RWPE1 (cell line): ENCODE measurements at regions not wholly inside any gene's neighbourhood (a gene's known extent, or its start where the extent isn't known, plus 50 kb on each side); places are given as distances from the start of the nearest gene placed in this dataset.

ENCODE experiments used
- CTCF ChIA-PET: fragments of 350-600 bp; sonication (Branson Sonifier 250); formaldehyde crosslinking; extraction: SDS; loops from one replicate; lab custom pipeline; 2021; lab: Yijun Ruan, JAX
- POLR2A ChIA-PET: fragments of 400-600 bp; formaldehyde crosslinking; extraction: SDS; loops from one replicate; lab custom pipeline; 2020; ENCODE audit warnings: antibody characterized with exemption; ENCODE audit not compliant: low non-redundant PET; lab: Yijun Ruan, JAX
- DNase-seq: peaks from one replicate; pipeline ENCODE4 v3.0.0; 2012; ENCODE audit warnings: low spot score
- H3K27ac ChIP-seq: fragments of 450-650 bp; 2 replicates; pipeline ENCODE4 v1.5.1; 2017
- TF ChIP-seq, protein P1 (sequence below): fragments of 450-650 bp; conservative IDR thresholded peaks from 2 replicates; pipeline ENCODE4 v1.5.1; 2017; ENCODE audit warnings: low read depth, mild to moderate bottlenecking

GRCh38 chr14:82354126-82354525, 820.5 kb upstream of the SEL1L start:
- H3K27ac ChIP-seq = no peak overlapping the region
- ChIA-PET CTCF (no interaction called here), POLR2A (no interaction called here)
- no peak for DNase-seq
- TF ChIP-seq, protein P1, sequence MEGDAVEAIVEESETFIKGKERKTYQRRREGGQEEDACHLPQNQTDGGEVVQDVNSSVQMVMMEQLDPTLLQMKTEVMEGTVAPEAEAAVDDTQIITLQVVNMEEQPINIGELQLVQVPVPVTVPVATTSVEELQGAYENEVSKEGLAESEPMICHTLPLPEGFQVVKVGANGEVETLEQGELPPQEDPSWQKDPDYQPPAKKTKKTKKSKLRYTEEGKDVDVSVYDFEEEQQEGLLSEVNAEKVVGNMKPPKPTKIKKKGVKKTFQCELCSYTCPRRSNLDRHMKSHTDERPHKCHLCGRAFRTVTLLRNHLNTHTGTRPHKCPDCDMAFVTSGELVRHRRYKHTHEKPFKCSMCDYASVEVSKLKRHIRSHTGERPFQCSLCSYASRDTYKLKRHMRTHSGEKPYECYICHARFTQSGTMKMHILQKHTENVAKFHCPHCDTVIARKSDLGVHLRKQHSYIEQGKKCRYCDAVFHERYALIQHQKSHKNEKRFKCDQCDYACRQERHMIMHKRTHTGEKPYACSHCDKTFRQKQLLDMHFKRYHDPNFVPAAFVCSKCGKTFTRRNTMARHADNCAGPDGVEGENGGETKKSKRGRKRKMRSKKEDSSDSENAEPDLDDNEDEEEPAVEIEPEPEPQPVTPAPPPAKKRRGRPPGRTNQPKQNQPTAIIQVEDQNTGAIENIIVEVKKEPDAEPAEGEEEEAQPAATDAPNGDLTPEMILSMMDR = no peak

GRCh38 chr14:82359201-82359600, 825.5 kb upstream of the SEL1L start:
- ChIA-PET POLR2A (no interaction called here), CTCF (no interaction called here)
- TF ChIP-seq, protein P1 = no peak
- no peak for DNase-seq
- H3K27ac ChIP-seq = no peak overlapping the region

- ChIA-PET CTCF (interaction anchor here (0.6 kb wide), 1 partner anchor 359 kb away, joined by 3 read pairs; no protein-coding TSS in a partner anchor), POLR2A (no interaction called here)
- TF ChIP-seq, protein P1 = no peak
- DNase-seq = no peak
- H3K27ac ChIP-seq = no peak overlapping the region
Measured at GRCh38 chr14:82362452-82362851, 828.8 kb upstream of the SEL1L start.

DNA sequence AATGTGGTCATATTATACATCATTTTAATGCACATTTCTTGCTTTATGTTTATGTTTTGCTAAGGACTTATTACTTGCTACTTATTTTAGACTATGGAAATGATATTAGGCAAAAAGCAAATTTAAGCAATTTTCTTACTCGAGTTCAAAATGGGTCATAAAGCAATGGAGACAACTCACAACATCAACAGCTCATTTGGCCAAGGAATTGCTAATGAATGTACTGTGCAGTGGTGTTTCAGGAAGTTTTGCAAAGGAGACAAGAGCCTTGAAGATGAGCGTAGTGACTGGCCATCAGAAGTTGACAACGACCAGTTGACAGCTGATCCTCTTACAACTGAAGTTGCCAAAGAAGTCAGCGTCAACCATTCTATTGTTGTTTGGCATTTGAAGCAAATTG, 831.8 kb upstream of the SEL1L start:
- TF ChIP-seq, protein P1 = no peak
- DNase-seq = no peak
- ChIA-PET POLR2A (no interaction called here), CTCF (no interaction called here)
- H3K27ac ChIP-seq = no peak overlapping the region

GRCh38 chr14:82366803-82367202, 833.1 kb upstream of the SEL1L start:
- DNase-seq = no peak
- ChIA-PET CTCF (no interaction called here), POLR2A (no interaction called here)
- TF ChIP-seq, protein P1 = no peak
- no peak overlapping the region for H3K27ac ChIP-seq

- TF ChIP-seq, protein P1 = no peak
- no peak overlapping the region for H3K27ac ChIP-seq
- ChIA-PET CTCF (no interaction called here), POLR2A (no interaction called here)
- no peak for DNase-seq
Measured at GRCh38 chr14:82379291-82379690, 845.6 kb upstream of the SEL1L start.

DNA sequence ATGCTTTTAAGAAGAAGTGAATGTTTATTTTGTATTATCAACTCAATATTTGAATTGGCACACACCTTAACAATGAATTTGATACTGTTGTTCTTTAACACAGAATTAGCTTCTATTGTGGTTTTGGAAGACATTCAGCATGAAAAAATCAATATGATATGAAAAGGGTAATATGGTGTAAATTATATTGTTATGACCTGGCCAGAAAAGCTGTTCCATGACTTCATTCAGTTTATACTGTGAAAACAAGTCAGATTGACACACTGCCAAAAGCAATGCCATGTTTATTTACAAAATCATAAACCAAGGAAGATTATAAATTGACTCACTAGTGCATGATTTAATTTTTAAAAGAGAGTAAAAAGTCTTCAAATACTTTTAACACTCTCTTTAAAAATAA, 851.4 kb upstream of the SEL1L start:
- H3K27ac ChIP-seq = no peak overlapping the region
- ChIA-PET POLR2A (no interaction called here), CTCF (no interaction called here)
- no peak for DNase-seq
- TF ChIP-seq, protein P1 = no peak
